ENCODE measurements at regions not wholly inside any gene's neighbourhood (a gene's known extent, or its start where the extent isn't known, plus 50 kb on each side); places are given as distances from the start of the nearest gene placed in this dataset.
A peak's percentile ranks its signal among the peaks of the same experiment; 100 is the strongest.
"Not testable (repeated sequence)": the region's sequence is repeated elsewhere in the genome, so short reads cannot be mapped to it uniquely, and the experiment has no call there.

- DNase-seq (ENCODE audit: low read depth in 4 of 4, low spot score in 1 of 4), result not testable (repeated sequence)
Measured at GRCh38 chr14:34049187-34049586, 98.3 kb upstream of the EGLN3 start.

DNA sequence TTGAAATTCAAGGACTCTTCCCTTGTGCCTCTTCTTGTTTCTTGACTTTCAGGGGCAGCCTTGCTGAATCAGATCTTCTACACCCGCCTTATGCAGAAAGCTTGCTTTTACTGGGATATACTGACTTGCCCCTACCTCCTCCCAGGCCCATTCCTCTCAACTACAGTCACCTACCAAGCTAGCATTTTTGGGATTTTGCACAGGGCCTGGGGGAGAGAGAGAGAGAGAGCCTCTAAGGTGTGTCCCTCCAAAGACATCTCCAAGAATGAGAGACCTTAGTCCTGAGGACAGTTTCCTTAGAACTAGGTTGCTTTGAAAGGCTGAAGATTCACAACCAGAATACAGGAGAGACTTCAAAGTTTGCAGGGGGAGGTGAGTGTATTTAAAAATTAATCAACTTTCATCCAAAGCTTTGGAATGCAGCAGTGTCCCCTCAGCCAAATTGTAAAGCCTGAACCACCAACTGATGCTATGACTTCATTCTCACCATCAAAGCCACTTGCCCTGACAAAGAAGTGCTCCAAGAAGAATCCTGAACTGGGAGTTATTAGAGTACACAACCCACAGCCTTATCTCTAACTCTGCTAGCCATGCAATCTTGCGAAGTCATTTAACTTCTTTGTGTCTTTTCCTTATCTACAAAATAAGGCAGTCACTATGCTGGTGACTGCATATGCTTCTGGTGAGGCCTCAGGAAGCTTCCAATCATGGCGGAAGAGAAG lies 96.1 kb upstream of the EGLN3 start:
- DNase-seq (ENCODE audit: low read depth in 4 of 4, low spot score in 1 of 4), result no peak

DNA sequence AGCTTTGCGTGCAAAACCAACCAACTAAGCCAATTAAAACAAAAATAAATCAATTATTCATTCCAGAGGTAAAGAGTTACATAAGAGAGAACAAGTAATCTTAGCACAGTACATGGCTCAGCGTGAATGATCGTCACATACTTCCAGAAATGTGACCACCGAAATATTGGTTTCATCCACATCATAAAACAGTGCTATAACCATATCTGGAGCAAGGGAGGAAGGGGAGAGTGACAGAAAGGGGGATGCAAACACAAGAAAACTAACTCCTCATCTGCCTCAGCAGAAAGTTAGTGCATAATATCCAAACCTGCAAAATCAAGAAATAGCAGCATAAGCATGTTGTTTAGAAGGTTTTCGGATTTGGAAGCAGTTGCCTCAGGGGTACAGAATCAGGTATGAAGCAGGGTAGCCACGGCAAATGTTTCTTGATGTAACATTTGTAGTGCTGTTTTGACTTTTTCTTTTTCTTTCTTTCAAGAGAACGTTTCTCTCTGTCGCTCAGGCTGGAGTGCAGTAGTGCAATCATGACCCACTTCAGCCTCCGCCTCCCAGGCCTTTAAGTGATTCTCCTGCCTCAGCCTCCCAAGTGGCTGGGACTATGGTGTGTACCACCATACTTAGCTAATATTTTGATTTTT lies 93.9 kb upstream of the EGLN3 start:
- no peak for DNase-seq (ENCODE audit: low read depth in 4 of 4, low spot score in 1 of 4)

DNA sequence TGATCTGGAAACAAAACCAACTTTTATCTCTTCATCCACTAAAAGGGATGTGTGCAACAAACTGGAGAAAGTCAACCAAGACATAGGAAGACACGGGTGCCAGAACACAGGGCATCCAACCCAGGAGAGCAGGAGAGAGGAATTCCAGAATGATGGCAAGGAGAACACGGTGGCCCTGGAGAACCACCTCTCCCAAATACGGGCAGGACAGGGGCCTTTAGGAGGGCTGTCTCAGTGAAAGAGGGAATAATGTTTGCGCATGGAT lies 93.4 kb upstream of the EGLN3 start:
- no peak for DNase-seq (ENCODE audit: low read depth in 4 of 4, low spot score in 1 of 4)

DNA sequence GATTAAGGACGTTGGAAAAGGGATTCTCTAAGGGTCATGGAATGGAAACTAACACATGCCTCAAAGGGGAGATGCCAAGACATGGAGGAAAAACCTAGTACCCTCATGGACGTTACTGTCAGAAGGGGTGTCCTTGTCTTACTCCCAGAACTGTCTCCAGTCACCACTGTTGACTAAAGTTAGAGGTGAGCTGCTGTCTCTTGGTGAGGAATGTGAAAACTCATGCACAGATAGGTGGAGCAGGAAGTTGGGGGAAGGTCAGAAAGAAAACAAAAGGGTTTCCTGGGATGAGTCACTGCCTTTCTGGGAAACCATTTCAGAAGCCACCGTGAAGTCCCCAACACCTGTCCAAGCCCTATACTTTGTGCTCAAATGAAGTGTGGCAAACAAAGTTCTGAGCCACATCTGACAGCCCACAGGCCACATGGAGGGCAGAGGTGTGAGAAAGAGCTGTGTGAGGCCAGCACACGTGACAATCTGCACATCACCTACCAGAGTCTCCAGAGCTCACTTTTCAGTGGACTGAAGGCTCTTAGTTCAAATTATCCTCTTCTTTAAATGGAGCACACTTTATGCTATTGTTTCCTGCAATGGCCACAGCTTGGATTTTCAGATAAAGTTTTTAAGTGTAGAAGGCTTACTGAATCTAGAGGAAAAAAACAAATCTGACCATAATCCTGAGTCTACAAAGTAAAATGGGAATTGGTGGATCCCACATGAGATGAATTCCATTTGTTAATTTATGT lies 92.9 kb upstream of the EGLN3 start:
- DNase-seq (ENCODE audit: low read depth in 4 of 4, low spot score in 1 of 4), result peak in 3 of 4 experiments; percentile 11 to 65 (median 27)

- DNase-seq (ENCODE audit: low read depth in 4 of 4, low spot score in 1 of 4), result no peak
Measured at GRCh38 chr14:34041220-34041619, 90.3 kb upstream of the EGLN3 start.

- DNase-seq (ENCODE audit: low read depth in 4 of 4, low spot score in 1 of 4), result no peak
Measured at GRCh38 chr14:34040766-34041165, 89.9 kb upstream of the EGLN3 start.

- DNase-seq (ENCODE audit: low read depth in 4 of 4, low spot score in 1 of 4), result no peak
Measured at GRCh38 chr14:34039428-34040047, 88.7 kb upstream of the EGLN3 start.

DNA sequence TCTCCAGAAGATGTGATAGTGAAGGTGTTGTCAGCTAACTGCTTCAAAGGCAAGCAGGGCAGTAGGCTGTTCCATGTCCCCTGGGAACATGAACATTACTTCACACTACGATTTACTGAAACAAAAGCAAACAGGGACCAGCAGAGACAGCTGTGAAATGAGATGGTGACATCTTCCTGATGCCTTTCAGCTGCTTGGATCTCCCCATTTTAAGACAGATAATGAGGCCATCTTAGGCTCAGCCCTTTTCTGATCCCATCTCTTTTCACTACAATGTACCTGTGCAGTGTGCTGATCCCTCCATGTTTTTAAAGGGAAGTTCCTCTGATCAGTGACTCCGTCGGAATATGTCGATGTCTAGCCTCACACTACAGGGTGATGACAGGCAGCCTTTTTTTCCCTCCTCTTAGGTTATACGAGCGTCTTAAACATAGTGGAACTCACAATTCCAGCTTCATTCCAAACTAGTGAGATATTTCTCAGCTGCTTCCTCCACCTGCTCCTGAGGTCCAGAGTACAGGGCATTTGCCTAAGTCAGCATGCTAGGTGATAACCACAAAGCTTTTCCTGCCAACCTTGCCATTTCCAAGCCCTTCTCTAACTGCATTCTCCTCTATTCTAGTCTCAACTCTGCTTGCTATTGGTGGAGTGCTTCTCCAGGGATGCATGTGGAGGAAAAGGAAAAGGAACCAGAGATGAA lies 87.6 kb upstream of the EGLN3 start:
- DNase-seq (ENCODE audit: low read depth in 4 of 4, low spot score in 1 of 4), result no peak

DNA sequence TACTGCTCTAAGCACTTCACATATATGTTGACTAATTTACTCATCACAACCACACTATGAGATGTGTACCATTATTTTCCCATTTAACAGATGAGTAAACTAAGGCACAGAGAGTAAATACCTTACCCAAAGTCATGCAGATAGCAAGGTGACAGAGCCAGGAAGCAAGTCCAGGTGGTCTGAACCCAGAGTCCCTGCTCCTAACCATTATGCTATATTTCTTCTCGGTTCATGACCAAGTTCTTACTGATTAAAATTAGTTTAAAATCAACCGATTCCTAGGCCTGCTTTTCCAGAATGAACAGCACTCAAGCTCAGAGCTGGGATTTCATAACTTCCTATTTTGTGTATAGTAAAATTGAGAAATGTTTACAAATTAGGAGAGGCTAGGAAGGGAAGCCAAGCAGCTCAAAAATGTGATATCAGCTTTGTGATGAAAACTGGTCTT lies 85.5 kb upstream of the EGLN3 start:
- no peak for DNase-seq (ENCODE audit: low read depth in 4 of 4, low spot score in 1 of 4)

DNA sequence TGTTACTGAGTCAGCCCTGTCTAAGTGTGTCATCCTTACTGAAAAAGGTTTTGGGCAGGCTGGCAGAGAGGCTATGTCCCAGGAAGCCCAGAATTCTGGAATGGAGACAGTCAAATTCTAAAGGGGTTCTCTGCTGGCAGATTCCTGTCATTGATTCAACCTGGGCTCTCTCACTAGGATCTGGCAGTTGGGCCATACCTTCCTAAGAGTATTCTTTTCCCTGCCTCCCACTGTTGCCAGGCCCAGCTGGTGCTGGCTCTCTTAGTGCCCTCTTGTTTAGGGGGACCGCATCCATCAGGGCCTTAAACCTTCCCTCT lies 85.0 kb upstream of the EGLN3 start:
- no peak for DNase-seq (ENCODE audit: low read depth in 4 of 4, low spot score in 1 of 4)

DNA sequence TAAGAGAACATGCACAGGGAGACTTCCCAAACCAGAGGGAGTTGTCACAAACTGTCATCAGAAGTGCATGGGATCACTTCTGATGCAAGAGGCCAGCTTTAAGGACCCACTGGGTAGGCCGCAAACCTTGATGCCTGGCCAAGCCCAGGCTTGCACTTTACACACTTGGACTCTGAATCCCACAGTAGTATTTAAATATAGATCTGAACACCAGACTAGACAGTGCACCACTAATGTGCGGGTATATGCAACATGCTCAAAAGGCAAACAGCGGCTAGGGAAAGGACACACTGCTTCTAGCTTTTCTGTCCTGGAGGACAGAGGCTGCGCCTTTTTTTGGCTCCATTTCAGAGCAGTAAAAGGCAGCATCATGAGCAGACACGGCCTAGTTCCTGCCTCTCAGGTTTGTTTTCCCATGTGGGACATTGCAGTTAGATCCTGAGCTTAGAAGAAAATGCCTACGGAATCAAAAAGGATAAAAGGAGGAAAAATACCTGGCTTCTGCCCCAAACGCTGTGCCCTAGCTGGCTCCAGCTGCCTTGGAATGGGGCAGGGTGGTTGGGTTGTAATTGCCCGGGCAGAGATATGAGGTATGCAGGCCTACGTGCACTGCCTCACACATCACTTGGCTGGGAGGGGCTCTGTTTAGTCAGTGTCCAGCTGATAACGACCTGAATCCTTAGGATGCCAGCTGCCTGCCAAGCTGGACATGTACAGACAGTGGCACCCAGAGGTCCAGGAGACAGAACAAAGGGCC lies 84.5 kb upstream of the EGLN3 start:
- no peak for DNase-seq (ENCODE audit: low read depth in 4 of 4, low spot score in 1 of 4)

GRCh38 chr14:34034447-34035176 lies 83.7 kb upstream of the EGLN3 start:
- DNase-seq (ENCODE audit: low read depth in 4 of 4, low spot score in 1 of 4), result no peak

DNA sequence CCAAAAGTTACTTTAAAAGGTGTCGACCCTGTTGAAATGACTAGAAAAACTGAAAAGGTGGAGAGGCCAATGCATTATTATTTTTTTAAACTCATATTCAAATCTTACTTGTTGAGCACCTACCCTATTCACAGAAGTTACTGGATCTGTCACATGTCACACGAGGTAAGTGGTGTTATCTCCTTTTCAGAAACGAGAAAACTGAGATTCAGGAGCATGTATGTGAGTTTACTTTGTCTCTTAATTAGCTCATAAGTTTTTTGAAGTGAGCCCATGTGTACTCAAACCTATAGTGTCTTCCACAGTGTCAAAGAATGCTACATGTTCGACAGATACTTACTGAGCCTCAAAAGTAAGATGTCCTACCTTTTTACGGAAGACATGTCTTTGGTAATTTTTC lies 81.8 kb upstream of the EGLN3 start:
- no peak for DNase-seq (ENCODE audit: low read depth in 4 of 4, low spot score in 1 of 4)

- DNase-seq (ENCODE audit: low read depth in 4 of 4, low spot score in 1 of 4), result no peak
Measured at GRCh38 chr14:34030864-34031263, 80.0 kb upstream of the EGLN3 start.

GRCh38 chr14:34029921-34030334 lies 79.1 kb upstream of the EGLN3 start:
- no peak for DNase-seq (ENCODE audit: low read depth in 4 of 4, low spot score in 1 of 4)

- DNase-seq (ENCODE audit: low read depth in 4 of 4, low spot score in 1 of 4), result no peak
Measured at GRCh38 chr14:34027990-34028495, 77.2 kb upstream of the EGLN3 start.

- DNase-seq (ENCODE audit: low read depth in 4 of 4, low spot score in 1 of 4), result no peak
Measured at GRCh38 chr14:34027130-34027989, 76.5 kb upstream of the EGLN3 start.

Data from stimulated activated CD4-positive, alpha-beta T cell treated with anti-CD3 and anti-CD28 coated beads, Interleukin-1b, Interleukin-23, amount 100 ng/mL, for 24 hours (primary cell).